Activated CD8-positive, alpha-beta T cell treated with anti-CD3 and anti-CD28 coated beads for 36 hours (primary cell): ENCODE measurements at regions not wholly inside any gene's neighbourhood (a gene's known extent, or its start where the extent isn't known, plus 50 kb on each side); places are given as distances from the start of the nearest gene placed in this dataset.

ENCODE experiments used
- ATAC-seq: fragments of 200-7000 bp; cut with Tn5 transposase; one replicate; pipeline ENCODE4 v1.10.0; 2021; ENCODE audit warnings: mild to moderate bottlenecking, moderate library complexity
- CTCF ChIA-PET: fragments of 350-600 bp; sonication (Branson Sonifier 250); formaldehyde crosslinking; loops from one replicate; lab custom pipeline; 2021; ENCODE audit warnings: antibody characterized with exemption; lab: Charles Lee
- POLR2A ChIA-PET: fragments of 350-600 bp; sonication (Branson Sonifier 250); formaldehyde crosslinking; loops from one replicate; lab custom pipeline; 2021; ENCODE audit warnings: antibody characterized with exemption; lab: Charles Lee
- DNase-seq: peaks from one replicate; pipeline ENCODE4 v3.0.0-alpha.2; 2020
- H3K27ac Mint-ChIP-seq: one replicate; pipeline ENCODE4 v1.8.0; 2021; ENCODE audit warnings: mild to moderate bottlenecking, mixed read lengths
- H3K27me3 Mint-ChIP-seq: one replicate; pipeline ENCODE4 v1.8.0; 2021; ENCODE audit warnings: mixed read lengths
- H3K36me3 Mint-ChIP-seq: one replicate; pipeline ENCODE4 v1.8.0; 2021; ENCODE audit warnings: low read depth, mixed read lengths
- H3K4me1 Mint-ChIP-seq: one replicate; pipeline ENCODE4 v1.8.0; 2021; ENCODE audit warnings: low read depth, mixed read lengths
- H3K4me3 Mint-ChIP-seq: one replicate; pipeline ENCODE4 v1.8.0; 2021; ENCODE audit warnings: mild to moderate bottlenecking, moderate library complexity, mixed read lengths
- H3K9me3 Mint-ChIP-seq: one replicate; pipeline ENCODE4 v1.8.0; 2021; ENCODE audit warnings: mixed read lengths
- intact Hi-C: fragments of 100-400 bp; cut with micrococcal nuclease; formaldehyde crosslinking; loops from one replicate; pipeline ENCODE4 v1.10.0; 2022
- TF ChIP-seq, protein P1 (sequence below): fragments of 200-600 bp; IDR thresholded peaks from one replicate; pipeline ENCODE4 v1.8.0; 2022; ENCODE audit warnings: antibody characterized with exemption, mild to moderate bottlenecking

GRCh38 chr10:128326251-128326650, 200.0 kb upstream of the MKI67 start:
- CTCF ChIA-PET, result no interaction called here
- POLR2A ChIA-PET, result no interaction called here
- H3K4me1 Mint-ChIP-seq, result no peaks in the 10 kb centered on the region
- DNase-seq (no peak), ATAC-seq (no peak)
- no peaks in the 10 kb centered on the region for H3K9me3 Mint-ChIP-seq
- TF ChIP-seq, protein P1, sequence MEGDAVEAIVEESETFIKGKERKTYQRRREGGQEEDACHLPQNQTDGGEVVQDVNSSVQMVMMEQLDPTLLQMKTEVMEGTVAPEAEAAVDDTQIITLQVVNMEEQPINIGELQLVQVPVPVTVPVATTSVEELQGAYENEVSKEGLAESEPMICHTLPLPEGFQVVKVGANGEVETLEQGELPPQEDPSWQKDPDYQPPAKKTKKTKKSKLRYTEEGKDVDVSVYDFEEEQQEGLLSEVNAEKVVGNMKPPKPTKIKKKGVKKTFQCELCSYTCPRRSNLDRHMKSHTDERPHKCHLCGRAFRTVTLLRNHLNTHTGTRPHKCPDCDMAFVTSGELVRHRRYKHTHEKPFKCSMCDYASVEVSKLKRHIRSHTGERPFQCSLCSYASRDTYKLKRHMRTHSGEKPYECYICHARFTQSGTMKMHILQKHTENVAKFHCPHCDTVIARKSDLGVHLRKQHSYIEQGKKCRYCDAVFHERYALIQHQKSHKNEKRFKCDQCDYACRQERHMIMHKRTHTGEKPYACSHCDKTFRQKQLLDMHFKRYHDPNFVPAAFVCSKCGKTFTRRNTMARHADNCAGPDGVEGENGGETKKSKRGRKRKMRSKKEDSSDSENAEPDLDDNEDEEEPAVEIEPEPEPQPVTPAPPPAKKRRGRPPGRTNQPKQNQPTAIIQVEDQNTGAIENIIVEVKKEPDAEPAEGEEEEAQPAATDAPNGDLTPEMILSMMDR, result no peak
- intact Hi-C loops, result no loop called here
- H3K36me3 Mint-ChIP-seq, result no peaks in the 10 kb centered on the region
- no peak overlapping the region for H3K4me3 Mint-ChIP-seq
- H3K27ac Mint-ChIP-seq, result no peak overlapping the region
- H3K27me3 Mint-ChIP-seq, result peaks cover 8% of the 10 kb centered on the region

GRCh38 chr10:128326851-128327250, 200.6 kb upstream of the MKI67 start:
- Mint-ChIP-seq H3K4me3 (no peak overlapping the region), H3K4me1 (no peaks in the 10 kb centered on the region), H3K27me3 (peaks cover 9% of the 10 kb centered on the region), H3K36me3 (no peaks in the 10 kb centered on the region), H3K27ac (no peak overlapping the region), H3K9me3 (no peaks in the 10 kb centered on the region)
- ATAC-seq, result no peak
- intact Hi-C loops, result no loop called here
- TF ChIP-seq, protein P1, result no peak
- POLR2A ChIA-PET, result no interaction called here
- no peak for DNase-seq
- CTCF ChIA-PET, result no interaction called here

DNA sequence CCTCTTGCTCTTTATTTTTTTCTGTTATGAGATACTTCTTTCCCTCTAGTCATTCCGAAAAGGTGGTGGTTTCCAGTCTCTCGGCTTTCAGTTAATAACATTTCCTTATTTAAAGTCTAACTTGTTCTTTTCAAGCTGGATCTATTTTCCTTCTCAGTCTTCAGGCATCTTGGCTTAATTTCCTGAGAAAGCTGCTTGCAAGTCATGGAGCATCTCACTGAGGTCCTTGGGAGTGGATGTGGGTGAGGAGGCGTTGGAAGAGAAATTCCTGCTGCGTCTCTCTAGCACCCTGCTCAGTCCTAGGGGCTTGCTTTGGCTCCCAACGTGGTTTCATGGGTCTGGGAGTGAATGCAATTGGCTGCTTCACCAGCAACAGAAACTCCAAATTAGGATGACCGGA, 210.2 kb upstream of the MKI67 start:
- ATAC-seq (no peak), DNase-seq (no peak)
- Mint-ChIP-seq H3K27ac (no peak overlapping the region), H3K27me3 (peaks cover 6% of the 10 kb centered on the region), H3K9me3 (no peaks in the 10 kb centered on the region), H3K36me3 (no peaks in the 10 kb centered on the region), H3K4me3 (no peak overlapping the region), H3K4me1 (no peaks in the 10 kb centered on the region)
- TF ChIP-seq, protein P1, result no peak
- ChIA-PET POLR2A (no interaction called here), CTCF (interaction anchor here (0.8 to 1.5 kb wide), 2 partner anchors 15 to 23 kb away, joined by 3 to 4 read pairs; no protein-coding TSS in a partner anchor)
- intact Hi-C loops, result no loop called here

DNA sequence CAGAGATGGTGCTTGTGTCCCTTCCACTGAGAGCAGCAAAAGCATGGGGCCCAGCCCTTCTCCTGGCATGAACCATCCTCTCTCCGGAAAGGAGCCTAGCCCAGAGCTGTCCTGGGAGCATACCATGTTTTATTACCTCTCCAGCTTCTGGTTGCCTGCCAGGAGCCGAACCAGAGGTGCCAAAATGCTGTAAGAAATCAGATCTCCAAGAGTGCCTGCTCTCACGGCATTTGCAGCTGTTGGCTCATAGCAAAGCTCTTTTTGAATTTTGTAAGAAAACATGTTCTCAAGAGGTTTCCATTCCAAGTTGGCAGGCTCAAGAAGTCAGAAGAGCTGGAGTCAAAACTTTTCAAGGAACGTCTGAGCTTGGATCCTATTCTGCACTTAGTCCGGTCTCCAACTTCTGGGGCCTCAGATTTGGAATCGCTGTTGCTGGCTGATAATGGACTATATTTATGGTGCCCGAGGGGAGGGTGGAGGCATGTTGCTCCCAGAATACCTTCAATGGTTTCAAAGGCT, 211.7 kb upstream of the MKI67 start:
- peaks cover 7% of the 10 kb centered on the region for H3K27me3 Mint-ChIP-seq
- intact Hi-C loops, result no loop called here
- TF ChIP-seq, protein P1, result no peak
- CTCF ChIA-PET, result interaction anchor here (1.5 kb wide), 1 partner anchor 22 kb away, joined by 4 read pairs; no protein-coding TSS in a partner anchor
- POLR2A ChIA-PET, result no interaction called here
- no peak overlapping the region for H3K27ac Mint-ChIP-seq
- ATAC-seq (no peak), DNase-seq (no peak)
- no peaks in the 10 kb centered on the region for H3K36me3 Mint-ChIP-seq
- no peaks in the 10 kb centered on the region for H3K9me3 Mint-ChIP-seq
- no peak overlapping the region for H3K4me3 Mint-ChIP-seq
- no peaks in the 10 kb centered on the region for H3K4me1 Mint-ChIP-seq

- CTCF ChIA-PET, result no interaction called here
- POLR2A ChIA-PET, result no interaction called here
- ATAC-seq, result no peak
- Mint-ChIP-seq H3K36me3 (no peaks in the 10 kb centered on the region), H3K9me3 (no peaks in the 10 kb centered on the region), H3K27me3 (peaks cover 7% of the 10 kb centered on the region), H3K27ac (no peak overlapping the region), H3K4me1 (no peaks in the 10 kb centered on the region), H3K4me3 (no peak overlapping the region)
- no peak for DNase-seq
- intact Hi-C loops, result no loop called here
- TF ChIP-seq, protein P1, result no peak
Measured at GRCh38 chr10:128338951-128339350, 212.7 kb upstream of the MKI67 start.
